Breast epithelium (tissue), 3 donors: ENCODE measurements at regions not wholly inside any gene's neighbourhood (a gene's known extent, or its start where the extent isn't known, plus 50 kb on each side); places are given as distances from the start of the nearest gene placed in this dataset.

ENCODE experiments used
- CTCF ChIP-seq, 3 donors: fragments of 450-650 bp; IDR thresholded peaks; one replicate each; pipeline ENCODE4 v1.5.1; 2016 to 2017; ENCODE audit warnings: antibody characterized with exemption in 3 of 3, mild to moderate bottlenecking in 3 of 3, moderate library complexity in 3 of 3
- POLR2A ChIP-seq: fragments of 450-650 bp; IDR thresholded peaks from one replicate; pipeline ENCODE4 v1.6.1; 2016; ENCODE audit warnings: antibody characterized with exemption, mild to moderate bottlenecking, moderate library complexity

- TF ChIP-seq CTCF (IDR thresholded peaks at IDR 0.05) (no peak), POLR2A (no peak)
Observed at GRCh38 chr15:29538044-29538443, 268.4 kb upstream of the NSMCE3 start.
